ENCODE measurements at regions not wholly inside any gene's neighbourhood (a gene's known extent, or its start where the extent isn't known, plus 50 kb on each side); places are given as distances from the start of the nearest gene placed in this dataset.

GRCh38 chr10:6813306-6813705, 233.2 kb upstream of the PRKCQ start (continued):
- TF ChIP-seq ZNF609 (CRISPR knock-in tag; IDR thresholded peaks at IDR 0.05; ENCODE audit: borderline replicate concordance) = no peak
- TF ChIP-seq HMBOX1 (IDR thresholded peaks at IDR 0.05) = no peak
- no peak for TF ChIP-seq ZNF551 (CRISPR knock-in tag; IDR thresholded peaks at IDR 0.05)

GRCh38 chr10:6811153-6811552, 231.1 kb upstream of the PRKCQ start:
- H3K4me2 ChIP-seq (ENCODE audit: insufficient read depth, low read length) = no peak overlapping the region
- intact Hi-C loops (cut with micrococcal nuclease) = no loop called here
- H3K9ac ChIP-seq (ENCODE audit: insufficient read depth in 1 of 2, low read depth in 2 of 2, low read length in 2 of 2) = no peak overlapping the region
- H3K4me1 ChIP-seq (replicated peaks in 1 of 2; ENCODE audit: control insufficient read depth in 2 of 2, insufficient read depth in 2 of 2, low read length in 2 of 2) = no peaks in the 10 kb centered on the region
- H3K4me3 ChIP-seq = no peak overlapping the region
- no peaks in the 10 kb centered on the region for H3K36me3 ChIP-seq (ENCODE audit: control insufficient read depth, insufficient read depth, low read length)
- no TSS peak for BruUV-seq (replicated peaks)
- ATAC-seq = no peak
- in situ Hi-C loops (cut with MboI) = no loop called here
- H3K27ac ChIP-seq (ENCODE audit: extremely low read depth, low read depth, low read length) = no peak overlapping the region
- 0% methylated on average over 3 of the region's 3 CpGs for WGBS (ENCODE audit: insufficient coverage, low coverage, missing lambda C conversion rate)
- FAIRE-seq = no peak
- no peaks in the 10 kb centered on the region for H4K20me1 ChIP-seq (replicated peaks; ENCODE audit: control insufficient read depth, insufficient read depth, low read length)
- DNase-seq (ENCODE audit: extremely low read depth in 1 of 4, low spot score in 3 of 4) = no peak
- no peaks in the 10 kb centered on the region for H3K79me2 ChIP-seq (ENCODE audit: control insufficient read depth, insufficient read depth, low read length)
- H3K27me3 ChIP-seq (ENCODE audit: control insufficient read depth in 2 of 2, insufficient read depth in 2 of 2, low read length in 2 of 2) = peaks cover 3 to 6% of the 10 kb centered on the region in 2 experiments; a peak in 2 of 5 replicates
- ChIA-PET POLR2A (interaction anchor here (0.6 kb wide), 1 partner anchor 10 kb away, joined by 5 read pairs; no protein-coding TSS in a partner anchor), CTCF (ENCODE audit: low intra/inter-chr PET ratio) (no interaction called here)
- H2AFZ ChIP-seq (ENCODE audit: low read depth, low read length) = no peak overlapping the region
- H3K9me3 ChIP-seq (replicated peaks; ENCODE audit: control insufficient read depth, insufficient read depth, low read depth, low read length) = no peaks in the 10 kb centered on the region
- H3K9me1 ChIP-seq (ENCODE audit: control insufficient read depth, insufficient read depth, low read length) = no peaks in the 10 kb centered on the region
- TF ChIP-seq ATF7 (IDR thresholded peaks at IDR 0.05) (no peak), ZNF507 (tag; conservative IDR thresholded peaks at IDR 0.05) (no peak), JUND (IDR thresholded peaks at IDR 0.05; ENCODE audit: borderline replicate concordance, low read depth, low read length) (no peak), JUND (tag; IDR thresholded peaks at IDR 0.05; ENCODE audit: borderline replicate concordance, low read depth, low read length) (no peak), ATF3 (IDR thresholded peaks at IDR 0.05) (no peak), ATF3 (CRISPR knock-in tag; conservative IDR thresholded peaks at IDR 0.05) (no peak), BRD4 (IDR thresholded peaks at IDR 0.05) (no peak), ELK1 (CRISPR knock-in tag; IDR thresholded peaks at IDR 0.05) (no peak), GATA2 (CRISPR knock-in tag; IDR thresholded peaks at IDR 0.05) (no peak), TOE1 (IDR thresholded peaks at IDR 0.05; ENCODE audit: borderline replicate concordance) (no peak), TOE1 (CRISPR knock-in tag; IDR thresholded peaks at IDR 0.05; ENCODE audit: borderline replicate concordance, low read depth) (no peak), ERF (CRISPR knock-in tag; IDR thresholded peaks at IDR 0.05) (no peak)
